GM21515 (cell line): ENCODE measurements at regions not wholly inside any gene's neighbourhood (a gene's known extent, or its start where the extent isn't known, plus 50 kb on each side); places are given as distances from the start of the nearest gene placed in this dataset.

Experiments used
- ATAC-seq: cut with Tn5 transposase; IDR thresholded peaks from one replicate; pipeline ENCODE4 v1.9.1; 2021; ENCODE audit not compliant: unreplicated experiment

- peak; percentile 80 for ATAC-seq
Observed at GRCh38 chr12:4030929-4031702, 157.9 kb upstream of the PARP11 start.

- no peak for ATAC-seq
Observed at GRCh38 chr12:4027412-4027811, 154.2 kb upstream of the PARP11 start.

DNA sequence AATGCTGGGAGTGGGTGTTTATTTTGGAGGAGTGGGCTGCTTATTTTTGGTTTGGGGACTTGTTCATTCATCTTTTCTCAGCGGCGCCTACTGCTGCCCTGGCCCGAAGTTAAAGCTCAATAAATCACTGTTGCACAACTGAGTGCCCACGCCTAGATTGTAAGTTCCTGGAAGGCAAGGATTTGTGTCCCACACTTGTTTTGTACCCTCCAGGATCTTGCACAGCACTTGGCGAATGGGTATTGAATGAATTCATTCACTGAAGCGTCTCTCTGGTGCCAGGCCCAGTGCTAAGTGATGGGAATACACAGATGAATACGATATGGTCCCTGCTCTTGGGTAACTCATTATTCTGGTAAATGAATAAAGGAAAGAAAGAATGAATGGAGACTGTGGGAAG is 153.3 kb upstream of the PARP11 start:
- ATAC-seq: no peak

DNA sequence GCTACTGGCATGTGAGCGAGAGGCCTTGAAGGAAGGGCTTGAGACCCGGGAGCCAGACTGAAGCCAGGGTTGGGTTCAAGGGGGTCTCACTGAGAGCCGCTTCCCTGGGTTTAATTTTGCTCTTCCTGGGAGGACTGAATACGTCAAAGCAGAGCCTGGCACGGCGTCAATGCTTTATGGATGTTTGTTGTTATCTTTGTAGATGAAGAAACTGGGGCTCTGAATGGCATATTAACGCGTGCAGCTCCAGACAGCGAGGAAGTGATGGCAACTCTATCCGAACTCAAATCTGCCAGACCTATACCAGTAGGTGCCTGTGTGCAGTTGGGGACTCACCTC is 152.8 kb upstream of the PARP11 start:
- no peak for ATAC-seq

GRCh38 chr12:4025181-4026019 is 152.2 kb upstream of the PARP11 start:
- no peak for ATAC-seq

DNA sequence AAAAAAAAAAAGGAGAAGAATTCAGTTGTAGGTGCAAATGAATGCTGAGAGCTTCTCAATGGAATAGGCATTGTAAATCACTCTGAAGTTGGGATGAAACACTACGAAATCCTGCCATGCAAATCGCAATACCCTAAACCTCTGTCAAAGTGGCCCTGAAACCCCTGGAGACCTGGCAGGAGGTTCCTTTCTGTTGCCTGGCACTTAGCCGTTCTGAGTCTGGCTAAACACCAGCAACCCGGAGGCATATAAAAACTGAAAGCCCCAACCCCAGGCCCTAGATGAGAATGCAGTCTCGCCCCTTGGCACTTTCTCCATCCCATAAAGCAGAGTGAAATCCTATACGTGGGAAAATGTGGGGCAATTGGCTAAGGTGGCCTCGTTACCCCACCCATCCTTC is 151.5 kb upstream of the PARP11 start:
- no peak for ATAC-seq

GRCh38 chr12:4015225-4016091 is 142.3 kb upstream of the PARP11 start:
- no peak for ATAC-seq

DNA sequence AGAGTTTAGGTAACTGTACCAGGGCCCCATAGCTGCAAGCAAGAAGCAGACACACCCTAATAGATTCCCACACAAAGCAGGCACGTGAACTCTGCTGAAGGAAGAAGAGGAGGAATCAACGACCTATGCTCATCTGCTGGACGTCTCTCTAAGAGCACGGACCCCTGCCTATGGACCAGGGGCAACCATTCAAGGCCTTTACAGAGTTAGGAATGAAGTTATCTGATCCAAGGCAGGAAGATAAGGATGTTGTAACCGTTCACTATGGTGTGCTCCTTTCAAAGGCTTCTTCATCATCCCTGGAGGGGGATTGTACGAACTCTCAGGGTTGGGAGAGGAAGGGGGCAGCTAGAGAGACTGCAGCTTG is 141.6 kb upstream of the PARP11 start:
- no peak for ATAC-seq

- ATAC-seq: no peak
Observed at GRCh38 chr12:4014444-4014843, 141.2 kb upstream of the PARP11 start.

GRCh38 chr12:4012977-4013968 is 140.1 kb upstream of the PARP11 start:
- ATAC-seq: no peak

- no peak for ATAC-seq
Observed at GRCh38 chr12:4012073-4012472, 138.9 kb upstream of the PARP11 start.

- ATAC-seq: no peak
Observed at GRCh38 chr12:4011597-4011996, 138.4 kb upstream of the PARP11 start.

GRCh38 chr12:4009979-4010704 is 136.9 kb upstream of the PARP11 start:
- ATAC-seq: no peak

DNA sequence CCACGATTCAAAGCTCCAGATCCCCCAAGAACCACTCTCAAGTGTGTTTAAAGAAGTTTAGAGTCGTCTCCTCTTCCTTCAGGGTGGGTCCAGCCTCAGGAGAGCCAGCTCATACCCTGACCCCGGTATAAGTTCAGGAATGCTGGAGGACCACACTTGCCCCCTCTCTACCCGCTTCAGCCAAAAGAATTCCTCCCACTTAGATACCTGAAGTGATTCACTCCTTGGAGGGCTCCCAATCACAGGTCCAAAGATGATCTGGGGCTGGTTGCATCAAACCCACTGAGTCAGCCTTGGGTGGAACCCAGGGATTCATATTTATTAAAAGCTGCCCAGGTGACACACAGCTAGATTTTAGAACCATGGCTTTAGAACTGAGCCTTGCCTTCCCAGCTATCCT is 133.5 kb upstream of the PARP11 start:
- ATAC-seq: no peak

- no peak for ATAC-seq
Observed at GRCh38 chr12:4005851-4006430, 132.7 kb upstream of the PARP11 start.

DNA sequence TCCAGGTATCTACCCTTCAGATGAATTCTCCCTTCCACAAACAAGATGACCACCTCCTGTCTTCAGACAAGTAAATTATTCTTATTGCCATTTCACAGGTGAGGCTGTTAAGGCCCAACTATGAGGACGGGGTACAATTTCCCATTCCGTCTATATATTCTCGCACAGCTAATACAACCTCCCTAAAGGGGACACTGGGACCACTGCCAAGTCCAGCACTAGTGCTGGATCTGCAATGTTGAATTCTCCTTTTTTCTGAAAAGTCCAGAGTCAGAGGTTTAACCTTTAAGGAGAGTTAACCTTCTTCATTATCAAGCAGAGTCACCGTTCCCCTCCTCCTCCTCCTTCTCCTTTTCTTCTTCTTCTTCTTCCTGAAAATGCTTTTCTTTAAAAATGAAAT is 130.4 kb upstream of the PARP11 start:
- no peak for ATAC-seq

- ATAC-seq: no peak
Observed at GRCh38 chr12:4002601-4003000, 129.4 kb upstream of the PARP11 start.

DNA sequence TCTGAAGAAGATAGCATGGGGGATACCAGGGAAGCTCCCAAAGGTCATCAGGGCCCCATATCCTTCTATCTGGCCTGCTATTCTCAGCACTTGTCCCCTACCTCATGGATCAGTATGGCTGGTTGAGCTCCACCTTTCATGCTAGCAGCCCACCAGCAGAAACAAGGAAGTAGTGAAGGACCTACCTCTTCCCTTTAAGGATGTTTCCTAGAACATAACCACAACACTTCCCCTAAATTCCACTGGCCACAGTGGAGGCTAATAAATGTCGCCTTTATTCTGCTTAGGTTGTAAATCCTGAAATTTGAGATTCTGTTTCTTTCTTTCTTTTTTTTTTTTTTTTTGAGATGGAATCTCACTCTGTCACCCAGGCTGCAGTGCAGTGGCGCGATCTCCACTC is 128.6 kb upstream of the PARP11 start:
- no peak for ATAC-seq

- ATAC-seq: no peak
Observed at GRCh38 chr12:4001031-4001430, 127.8 kb upstream of the PARP11 start.
